H1 (cell line): ENCODE measurements at regions not wholly inside any gene's neighbourhood (a gene's known extent, or its start where the extent isn't known, plus 50 kb on each side); places are given as distances from the start of the nearest gene placed in this dataset.

Source experiments
- CTCF ChIA-PET: fragments of 300-600 bp; sonication (Branson Sonifier 250); formaldehyde crosslinking; loops from one replicate; lab custom pipeline; 2021; ENCODE audit not compliant: partially characterized antibody; lab: Charles Lee
- POLR2A ChIA-PET: fragments of 300-600 bp; sonication (Branson Sonifier 250); formaldehyde crosslinking; loops from one replicate; lab custom pipeline; 2021; ENCODE audit warnings: inconsistent platforms; ENCODE audit not compliant: partially characterized antibody; lab: Charles Lee
- DNase-seq, 2 experiments: peaks; one replicate each; pipeline versions ENCODE4 v3.0.0 to v3.0.0-alpha.2; 2010 to 2022; ENCODE audit warnings: low spot score in 2 of 2, low read depth in 1 of 2, mixed read lengths in 1 of 2
- FAIRE-seq: peaks from 2 replicates; lab custom pipeline; 2011; peaks lifted over from hg19 to GRCh38; lab: Jason Lieb, UNC
- H2AFZ ChIP-seq: 2 replicates; pipeline ENCODE4 v1.8.1; 2012; ENCODE audit warnings: low read length, inconsistent platforms
- H2AK5ac ChIP-seq: 2 replicates; pipeline ENCODE4 v1.6.1; 2013; ENCODE audit warnings: low read depth, low read length
- H2BK120ac ChIP-seq: replicated peaks from 2 replicates; pipeline ENCODE3; 2013; ENCODE audit warnings: low read depth, low read length, inconsistent platforms
- H2BK12ac ChIP-seq: 2 replicates; pipeline ENCODE4 v1.6.1; 2013; ENCODE audit warnings: low read depth, low read length
- H2BK15ac ChIP-seq: 2 replicates; pipeline ENCODE4 v1.6.1; 2013; ENCODE audit warnings: low read length
- H2BK20ac ChIP-seq: 2 replicates; pipeline ENCODE4 v1.6.1; 2013; ENCODE audit warnings: low read length
- H2BK5ac ChIP-seq: 2 replicates; pipeline ENCODE4 v1.6.1; 2013; ENCODE audit warnings: low read depth, low read length
- H3K14ac ChIP-seq: 2 replicates; pipeline ENCODE4 v1.6.1; 2013; ENCODE audit warnings: inconsistent platforms; ENCODE audit not compliant: insufficient read length
- H3K18ac ChIP-seq: 2 replicates; pipeline ENCODE4 v1.6.1; 2013; ENCODE audit warnings: low read length; ENCODE audit errors: extremely low read depth
- H3K23ac ChIP-seq: 2 replicates; pipeline ENCODE4 v1.6.1; 2013; ENCODE audit warnings: inconsistent platforms; ENCODE audit not compliant: insufficient read length
- H3K23me2 ChIP-seq: 2 replicates; pipeline ENCODE4 v1.6.1; 2013; ENCODE audit warnings: low read depth, low read length
- H3K27ac ChIP-seq: 2 replicates; pipeline ENCODE4 v1.6.1; 2011; ENCODE audit warnings: low read depth, low read length, inconsistent platforms
- H3K27me3 ChIP-seq, 4 experiments: replicated peaks in 1 of 4; 1 replicate in 1 of 4; 2 replicates in 3 of 4; pipeline versions ENCODE4 v1.6.1 to v1.8.1; 2011 to 2013; ENCODE audit warnings: low read length in 3 of 4, mild to moderate bottlenecking in 3 of 4, inconsistent platforms in 2 of 4, mixed read lengths in 2 of 4, moderate library complexity in 1 of 4; ENCODE audit not compliant: control insufficient read depth in 3 of 4, insufficient read depth in 3 of 4; ENCODE audit errors: extremely low read depth in 1 of 4
- H3K36me3 ChIP-seq, 4 experiments: 2 replicates each; pipeline versions ENCODE4 v1.6.1 to v1.8.1; 2011 to 2013; ENCODE audit warnings: mild to moderate bottlenecking in 4 of 4, low read length in 3 of 4, moderate library complexity in 2 of 4, control low read depth in 1 of 4, inconsistent platforms in 1 of 4; ENCODE audit not compliant: insufficient read depth in 4 of 4, control insufficient read depth in 2 of 4
- H3K4ac ChIP-seq: replicated peaks from 2 replicates; pipeline ENCODE3; 2013; ENCODE audit warnings: low read length, low read depth, mixed read lengths, inconsistent platforms; ENCODE audit not compliant: insufficient read length
- H3K4me1 ChIP-seq, 4 experiments: replicated peaks in 1 of 4; 1 replicate in 1 of 4; 2 replicates in 3 of 4; pipeline versions ENCODE4 v1.6.1 to v1.8.1; 2011 to 2013; ENCODE audit warnings: low read length in 3 of 4, inconsistent platforms in 2 of 4, mixed read lengths in 1 of 4; ENCODE audit not compliant: insufficient read depth in 4 of 4, control insufficient read depth in 3 of 4
- H3K4me2 ChIP-seq, 2 experiments: 2 replicates each; pipeline versions ENCODE4 v1.6.1 to v1.8.1; 2011 to 2013; ENCODE audit warnings: low read depth in 2 of 2, low read length in 2 of 2, control low read depth in 1 of 2, inconsistent platforms in 1 of 2, mild to moderate bottlenecking in 1 of 2; ENCODE audit not compliant: insufficient read depth in 1 of 2
- H3K4me3 ChIP-seq, 4 experiments: fragments of 200-600, 300-600 bp in 1 of 4; sonication (generic), shearing (Covaris generic), sonication (Bioruptor Twin) in 1 of 4; 2 replicates each; pipeline versions ENCODE4 v1.5.1 to v1.8.1; 2011 to 2016; ENCODE audit warnings: low read length in 4 of 4, low read depth in 3 of 4, control low read depth in 2 of 4, inconsistent platforms in 2 of 4, mild to moderate bottlenecking in 2 of 4, mixed read lengths in 1 of 4, moderate library complexity in 1 of 4; ENCODE audit not compliant: insufficient read depth in 2 of 4; ENCODE audit errors: extremely low read depth in 1 of 4
- H3K56ac ChIP-seq: replicated peaks from 2 replicates; pipeline ENCODE3; 2013; ENCODE audit warnings: low read depth, mild to moderate bottlenecking, mixed read lengths, low read length, inconsistent platforms; ENCODE audit not compliant: insufficient read length
- H3K79me1 ChIP-seq: 2 replicates; pipeline ENCODE4 v1.6.1; 2013; ENCODE audit warnings: low read depth, low read length, control low read depth
- H3K79me2 ChIP-seq, 2 experiments: 2 replicates each; pipeline versions ENCODE4 v1.6.1 to v1.8.1; 2012 to 2013; ENCODE audit warnings: low read length in 2 of 2, mild to moderate bottlenecking in 2 of 2, inconsistent platforms in 1 of 2; ENCODE audit not compliant: insufficient read depth in 2 of 2, control insufficient read depth in 1 of 2
- H3K9ac ChIP-seq, 4 experiments: replicated peaks in 1 of 4; 1 replicate in 1 of 4; 2 replicates in 3 of 4; pipeline versions ENCODE4 v1.6.1 to v1.8.1; 2011 to 2013; ENCODE audit warnings: low read depth in 3 of 4, low read length in 3 of 4, control low read depth in 2 of 4, mild to moderate bottlenecking in 2 of 4, moderate library complexity in 2 of 4, inconsistent platforms in 1 of 4; ENCODE audit errors: extremely low read depth in 1 of 4
- H3K9me3 ChIP-seq, 2 experiments: 2 replicates each; pipeline versions ENCODE4 v1.6.1 to v1.8.1; 2012 to 2013; ENCODE audit warnings: mild to moderate bottlenecking in 2 of 2, moderate library complexity in 2 of 2, control low read depth in 1 of 2, inconsistent platforms in 1 of 2, low read depth in 1 of 2, low read length in 1 of 2, mixed read lengths in 1 of 2; ENCODE audit not compliant: insufficient read depth in 2 of 2
- H4K20me1 ChIP-seq, 2 experiments: replicated peaks in 1 of 2; 2 replicates each; pipeline versions ENCODE3 to v1.8.1; 2011 to 2013; ENCODE audit warnings: inconsistent platforms in 2 of 2, low read length in 2 of 2, mild to moderate bottlenecking in 1 of 2; ENCODE audit not compliant: insufficient read depth in 2 of 2, control insufficient read depth in 1 of 2
- H4K5ac ChIP-seq: 2 replicates; pipeline ENCODE4 v1.6.1; 2013; ENCODE audit warnings: low read length, low read depth, mixed read lengths, inconsistent platforms; ENCODE audit not compliant: insufficient read length
- H4K8ac ChIP-seq: 2 replicates; pipeline ENCODE4 v1.8.0; 2013; ENCODE audit warnings: mild to moderate bottlenecking, moderate library complexity, low read length, inconsistent platforms; ENCODE audit not compliant: insufficient read depth; ENCODE audit errors: extremely low read depth
- H4K91ac ChIP-seq: replicated peaks from 2 replicates; pipeline ENCODE3; 2013; ENCODE audit warnings: low read length, mixed read lengths, inconsistent platforms; ENCODE audit not compliant: insufficient read length
- ASH2L ChIP-seq: fragments of 200-600, 300-600 bp; sonication (generic); IDR thresholded peaks from one replicate; pipeline ENCODE4 v1.7.1; 2017; ENCODE audit warnings: low read length
- BCL11A ChIP-seq, 2 experiments: IDR thresholded peaks; one replicate each; pipeline ENCODE4 v1.6.1; 2011; ENCODE audit warnings: low read depth in 2 of 2, low read length in 2 of 2, mild to moderate bottlenecking in 2 of 2
- CBX5 ChIP-seq: fragments of 300-800, 300-1000 bp; sonication (generic); IDR thresholded peaks from 2 replicates; pipeline ENCODE4 v1.7.1; 2016; ENCODE audit warnings: antibody characterized with exemption, low read length, low read depth
- CHD1 ChIP-seq: IDR thresholded peaks from 2 replicates; pipeline ENCODE4 v1.6.1; 2012; ENCODE audit warnings: low read depth, low read length, improper control_type of control experiment
- CHD2 ChIP-seq: IDR thresholded peaks from 2 replicates; pipeline ENCODE4 v1.6.1; 2012; ENCODE audit warnings: low read length, improper control_type of control experiment
- CREB1 ChIP-seq: IDR thresholded peaks from 2 replicates; pipeline ENCODE4 v1.6.1; 2012; ENCODE audit warnings: inconsistent platforms
- EZH2 ChIP-seq: fragments of 200-600 bp; sonication (generic); IDR thresholded peaks from 2 replicates; pipeline ENCODE4 v1.7.1; 2012; ENCODE audit warnings: low read depth, mild to moderate bottlenecking, moderate library complexity, low read length, inconsistent platforms; ENCODE audit not compliant: severe bottlenecking
- GTF2F1 ChIP-seq: IDR thresholded peaks from 2 replicates; pipeline ENCODE4 v1.6.1; 2012; ENCODE audit warnings: low read depth, low read length, improper control_type of control experiment, borderline replicate concordance
- MAFK ChIP-seq: IDR thresholded peaks from 2 replicates; pipeline ENCODE4 v1.6.1; 2012; ENCODE audit warnings: low read depth, mild to moderate bottlenecking, improper control_type of control experiment, low read length
- MAX ChIP-seq: IDR thresholded peaks from 2 replicates; pipeline ENCODE4 v1.6.1; 2012; ENCODE audit warnings: inconsistent platforms
- NRF1 ChIP-seq: IDR thresholded peaks from 2 replicates; pipeline ENCODE4 v1.6.1; 2011; ENCODE audit warnings: mild to moderate bottlenecking, low read depth, low read length, improper control_type of control experiment
- RAD21 ChIP-seq, 2 experiments: IDR thresholded peaks in 1 of 2; conservative IDR thresholded peaks in 1 of 2; 2 replicates each; pipeline ENCODE4 v1.6.1; 2011; ENCODE audit warnings: low read depth in 2 of 2, low read length in 2 of 2, improper control_type of control experiment in 1 of 2, inconsistent platforms in 1 of 2, mild to moderate bottlenecking in 1 of 2, moderate library complexity in 1 of 2
- RXRA ChIP-seq: IDR thresholded peaks from 2 replicates; pipeline ENCODE4 v1.6.1; 2011; ENCODE audit warnings: low read depth, mild to moderate bottlenecking, low read length, moderate library complexity; ENCODE audit not compliant: insufficient read depth
- SUZ12 ChIP-seq: fragments of 200-600 bp; sonication (generic); IDR thresholded peaks from 2 replicates; pipeline ENCODE4 v1.6.1; 2012; ENCODE audit warnings: mild to moderate bottlenecking, inconsistent platforms, low read length, moderate library complexity, mixed read lengths
- TAF1 ChIP-seq: IDR thresholded peaks from 2 replicates; pipeline ENCODE4 v1.6.1; 2011; ENCODE audit warnings: mild to moderate bottlenecking, low read depth, low read length
- YY1 ChIP-seq: IDR thresholded peaks from 2 replicates; pipeline ENCODE4 v1.6.1; 2011; ENCODE audit warnings: low read depth, mild to moderate bottlenecking, low read length
- WGBS, 2 experiments: shearing (Covaris generic) in 1 of 2; methylation state at CpG; one replicate each; pipeline versions ENCODE4 v1.1.6 to v1.1.7; 2013 to 2015; ENCODE audit warnings: low lambda C conversion rate in 2 of 2, mixed read lengths in 2 of 2, inconsistent platforms in 1 of 2, low coverage in 1 of 2, missing lambda C conversion rate in 1 of 2; ENCODE audit not compliant: insufficient replicate concordance in 2 of 2, insufficient coverage in 1 of 2, insufficient read length in 1 of 2; ENCODE audit errors: extremely low coverage in 1 of 2, missing lambda C conversion rate in 1 of 2; 5-methylcytosine and 5-hydroxymethylcytosine counted together

- Histone ChIP-seq H2BK5ac (no peak overlapping the region), H3K23ac (no peak overlapping the region), H2BK15ac (no peak overlapping the region), H4K8ac (no peak overlapping the region), H3K36me3 (no peaks in the 10 kb centered on the region), H3K9ac (no peak overlapping the region), H3K79me2 (no peaks in the 10 kb centered on the region), H3K23me2 (no peaks in the 10 kb centered on the region), H3K14ac (no peak overlapping the region), H3K4me2 (no peak overlapping the region), H3K4me1 (no peaks in the 10 kb centered on the region), H3K56ac (no peak overlapping the region), H3K79me1 (no peaks in the 10 kb centered on the region), H3K18ac (no peak overlapping the region), H4K20me1 (no peaks in the 10 kb centered on the region), H3K9me3 (no peaks in the 10 kb centered on the region), H3K27me3 (no peaks in the 10 kb centered on the region), H3K4me3 (no peak overlapping the region), H4K91ac (no peak overlapping the region), H2AFZ (no peak overlapping the region), H2AK5ac (no peak overlapping the region), H3K4ac (no peak overlapping the region), H2BK20ac (no peak overlapping the region), H2BK120ac (no peak overlapping the region), H4K5ac (no peak overlapping the region), H3K27ac (no peak overlapping the region), H2BK12ac (no peak overlapping the region)
- CTCF ChIA-PET, result interaction anchor here (0.7 to 1.1 kb wide), 3 partner anchors 82 to 356 kb away, joined by 3 to 5 read pairs (median 3); no protein-coding TSS in a partner anchor
- 90% methylated on average over 2 of the region's 2 CpGs; no CpG with 5 or more reads in 1 of the 2 experiments for WGBS, 2 experiments
- no peak for FAIRE-seq
- POLR2A ChIA-PET, result no interaction called here
- DNase-seq, result no peak
- TF ChIP-seq GTF2F1 (no peak), SUZ12 (no peak), CBX5 (no peak), NRF1 (no peak), MAFK (no peak), CHD1 (no peak), CREB1 (no peak), ASH2L (no peak), BCL11A (IDR thresholded peaks at IDR 0.05; ENCODE audit: low read depth in 2 of 2, low read length in 2 of 2) (no peak), MAX (no peak), CHD2 (no peak), RAD21 (IDR thresholded peaks at IDR 0.05 in 1 of 2, conservative IDR thresholded peaks at IDR 0.05 in 1 of 2; ENCODE audit: low read depth in 2 of 2, low read length in 2 of 2) (no peak), TAF1 (no peak), RXRA (no peak), YY1 (no peak), EZH2 (no peak)
These were observed 892.6 kb downstream of the KCNT2 start for GRCh38 chr1:195715652-195716051.
